ENCODE measurements at regions not wholly inside any gene's neighbourhood (a gene's known extent, or its start where the extent isn't known, plus 50 kb on each side); places are given as distances from the start of the nearest gene placed in this dataset.
"Not testable (repeated sequence)": the region's sequence is repeated elsewhere in the genome, so short reads cannot be mapped to it uniquely, and the experiment has no call there.

DNA sequence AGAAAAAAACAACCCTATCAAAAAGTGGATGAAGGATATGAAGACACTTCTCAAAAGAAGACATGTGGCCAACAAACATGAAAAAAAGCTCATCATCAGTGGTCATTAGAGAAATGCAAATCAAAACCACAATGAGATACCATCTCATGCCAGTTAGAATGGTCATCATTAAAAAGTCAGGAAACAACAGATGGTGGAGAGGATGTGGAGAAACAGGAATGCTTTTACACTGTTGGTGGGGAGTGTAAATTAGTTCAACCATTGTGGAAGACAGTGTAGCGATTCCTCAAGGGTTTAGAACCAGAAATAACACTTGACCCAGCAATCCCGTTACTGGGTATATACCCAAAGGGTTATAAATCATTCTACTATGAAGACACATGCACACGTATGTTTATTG, 124.0 kb upstream of the PRICKLE1 start:
- TF ChIP-seq, protein P1, sequence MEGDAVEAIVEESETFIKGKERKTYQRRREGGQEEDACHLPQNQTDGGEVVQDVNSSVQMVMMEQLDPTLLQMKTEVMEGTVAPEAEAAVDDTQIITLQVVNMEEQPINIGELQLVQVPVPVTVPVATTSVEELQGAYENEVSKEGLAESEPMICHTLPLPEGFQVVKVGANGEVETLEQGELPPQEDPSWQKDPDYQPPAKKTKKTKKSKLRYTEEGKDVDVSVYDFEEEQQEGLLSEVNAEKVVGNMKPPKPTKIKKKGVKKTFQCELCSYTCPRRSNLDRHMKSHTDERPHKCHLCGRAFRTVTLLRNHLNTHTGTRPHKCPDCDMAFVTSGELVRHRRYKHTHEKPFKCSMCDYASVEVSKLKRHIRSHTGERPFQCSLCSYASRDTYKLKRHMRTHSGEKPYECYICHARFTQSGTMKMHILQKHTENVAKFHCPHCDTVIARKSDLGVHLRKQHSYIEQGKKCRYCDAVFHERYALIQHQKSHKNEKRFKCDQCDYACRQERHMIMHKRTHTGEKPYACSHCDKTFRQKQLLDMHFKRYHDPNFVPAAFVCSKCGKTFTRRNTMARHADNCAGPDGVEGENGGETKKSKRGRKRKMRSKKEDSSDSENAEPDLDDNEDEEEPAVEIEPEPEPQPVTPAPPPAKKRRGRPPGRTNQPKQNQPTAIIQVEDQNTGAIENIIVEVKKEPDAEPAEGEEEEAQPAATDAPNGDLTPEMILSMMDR (IDR thresholded peaks at IDR 0.05; ENCODE audit: poor library complexity, severe bottlenecking) = not testable (repeated sequence)
- TF ChIP-seq POLR2AphosphoS5 (IDR thresholded peaks at IDR 0.05); RAD21 (conservative IDR thresholded peaks at IDR 0.05); SMC3 (conservative IDR thresholded peaks at IDR 0.05; ENCODE audit: poor library complexity); EZH2 (IDR thresholded peaks at IDR 0.05; ENCODE audit: borderline replicate concordance, insufficient read depth, low read length, poor library complexity, severe bottlenecking): not testable (repeated sequence)
- TF ChIP-seq, protein P2, sequence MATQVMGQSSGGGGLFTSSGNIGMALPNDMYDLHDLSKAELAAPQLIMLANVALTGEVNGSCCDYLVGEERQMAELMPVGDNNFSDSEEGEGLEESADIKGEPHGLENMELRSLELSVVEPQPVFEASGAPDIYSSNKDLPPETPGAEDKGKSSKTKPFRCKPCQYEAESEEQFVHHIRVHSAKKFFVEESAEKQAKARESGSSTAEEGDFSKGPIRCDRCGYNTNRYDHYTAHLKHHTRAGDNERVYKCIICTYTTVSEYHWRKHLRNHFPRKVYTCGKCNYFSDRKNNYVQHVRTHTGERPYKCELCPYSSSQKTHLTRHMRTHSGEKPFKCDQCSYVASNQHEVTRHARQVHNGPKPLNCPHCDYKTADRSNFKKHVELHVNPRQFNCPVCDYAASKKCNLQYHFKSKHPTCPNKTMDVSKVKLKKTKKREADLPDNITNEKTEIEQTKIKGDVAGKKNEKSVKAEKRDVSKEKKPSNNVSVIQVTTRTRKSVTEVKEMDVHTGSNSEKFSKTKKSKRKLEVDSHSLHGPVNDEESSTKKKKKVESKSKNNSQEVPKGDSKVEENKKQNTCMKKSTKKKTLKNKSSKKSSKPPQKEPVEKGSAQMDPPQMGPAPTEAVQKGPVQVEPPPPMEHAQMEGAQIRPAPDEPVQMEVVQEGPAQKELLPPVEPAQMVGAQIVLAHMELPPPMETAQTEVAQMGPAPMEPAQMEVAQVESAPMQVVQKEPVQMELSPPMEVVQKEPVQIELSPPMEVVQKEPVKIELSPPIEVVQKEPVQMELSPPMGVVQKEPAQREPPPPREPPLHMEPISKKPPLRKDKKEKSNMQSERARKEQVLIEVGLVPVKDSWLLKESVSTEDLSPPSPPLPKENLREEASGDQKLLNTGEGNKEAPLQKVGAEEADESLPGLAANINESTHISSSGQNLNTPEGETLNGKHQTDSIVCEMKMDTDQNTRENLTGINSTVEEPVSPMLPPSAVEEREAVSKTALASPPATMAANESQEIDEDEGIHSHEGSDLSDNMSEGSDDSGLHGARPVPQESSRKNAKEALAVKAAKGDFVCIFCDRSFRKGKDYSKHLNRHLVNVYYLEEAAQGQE (IDR thresholded peaks at IDR 0.05; ENCODE audit: borderline replicate concordance) = not testable (repeated sequence)
